Vagina (tissue), 2 donors: ENCODE measurements at regions not wholly inside any gene's neighbourhood (a gene's known extent, or its start where the extent isn't known, plus 50 kb on each side); places are given as distances from the start of the nearest gene placed in this dataset.

Experiments
- DNase-seq, 2 donors: peaks; one replicate each; pipeline ENCODE4 v3.0.0-alpha.2; 2017; ENCODE audit errors: extremely low spot score in 2 of 2
- H3K27ac ChIP-seq: fragments of 200-600 bp; sonication (generic); one replicate; pipeline ENCODE4 v1.5.1; 2019
- H3K27me3 ChIP-seq: fragments of 200-600 bp; sonication (generic); one replicate; pipeline ENCODE4 v1.5.1; 2019
- H3K36me3 ChIP-seq, 2 donors: fragments of 200-600 bp; sonication (generic); one replicate each; pipeline ENCODE4 v1.5.1; 2017 to 2019
- H3K4me1 ChIP-seq: fragments of 200-600 bp; sonication (generic); one replicate; pipeline ENCODE4 v1.5.1; 2019
- H3K4me3 ChIP-seq, 2 donors: fragments of 200-600 bp; sonication (generic); 1 replicate in 1 of 2; 2 replicates in 1 of 2; pipeline ENCODE4 v1.5.1; 2016 to 2019
- H3K9me3 ChIP-seq: fragments of 200-600 bp; sonication (generic); one replicate; pipeline ENCODE4 v1.5.1; 2019
- POLR2A ChIP-seq, 2 donors: fragments of 450-650 bp; IDR thresholded peaks; one replicate each; pipeline ENCODE4 v1.6.1; 2017; ENCODE audit warnings: antibody characterized with exemption in 2 of 2, mild to moderate bottlenecking in 2 of 2, moderate library complexity in 2 of 2
- POLR2AphosphoS5 ChIP-seq, 2 donors: sonication (generic); formaldehyde crosslinking; IDR thresholded peaks; one replicate each; pipeline ENCODE4 v1.9.0; 2017; ENCODE audit warnings: antibody characterized with exemption in 2 of 2, mild to moderate bottlenecking in 2 of 2, low read depth in 1 of 2; ENCODE audit not compliant: insufficient read depth in 1 of 2
- intact Hi-C: fragments of 100-400 bp; cut with DNase I; formaldehyde crosslinking; loops from one replicate; pipeline ENCODE4 v1.15.1; 2023
- TF ChIP-seq, protein P1 (sequence below), 3 experiments: fragments of 450-650 bp in 2 of 3; fragments of 200-600 bp in 1 of 3; sonication (generic) in 1 of 3; IDR thresholded peaks; one replicate each; pipeline ENCODE4 v1.5.1; 2017 to 2019; ENCODE audit warnings: antibody characterized with exemption in 3 of 3, mild to moderate bottlenecking in 2 of 3, moderate library complexity in 2 of 3

DNA sequence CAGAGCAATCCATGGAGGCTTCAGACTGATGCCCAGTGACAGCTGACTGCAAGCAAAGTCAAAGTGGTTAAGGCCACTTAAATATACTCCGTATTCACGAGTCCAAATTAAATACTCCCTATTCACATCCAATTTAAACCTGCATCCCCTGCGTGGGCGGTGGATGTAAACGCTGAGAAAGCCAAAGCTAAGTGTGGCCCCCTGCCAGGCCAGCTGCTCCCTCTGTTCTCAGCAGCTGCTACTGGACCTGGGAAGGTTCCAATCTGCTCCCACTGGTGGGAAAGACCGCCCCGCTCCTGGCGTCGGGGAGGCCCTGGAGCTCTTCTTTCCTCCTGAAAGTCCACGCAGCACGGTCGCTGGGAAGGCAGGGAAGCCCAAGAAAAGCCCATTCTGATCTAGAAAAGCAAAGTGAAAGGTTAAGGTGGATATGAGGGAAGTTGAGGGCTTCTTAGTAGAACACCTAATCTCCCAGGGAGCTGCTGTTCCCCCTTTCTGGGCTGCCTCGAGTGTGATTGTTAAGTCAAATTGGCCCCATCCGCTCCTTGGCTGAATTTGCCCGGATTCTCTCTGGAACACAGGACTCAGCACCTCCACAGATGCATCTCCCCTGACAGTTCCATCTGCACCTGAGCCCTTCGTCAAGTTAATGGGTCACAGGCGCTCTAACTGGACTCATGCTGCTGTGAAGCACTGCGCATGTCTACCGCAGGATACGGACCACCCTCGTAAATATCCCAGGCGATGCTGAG lies 205.5 kb downstream of the USP12 start:
- no peak for TF ChIP-seq POLR2A (IDR thresholded peaks at IDR 0.05)
- peaks cover 6% of the 10 kb centered on the region for H3K4me1 ChIP-seq
- DNase-seq, result no peak
- H3K27ac ChIP-seq, result no peak overlapping the region
- no peak overlapping the region for H3K4me3 ChIP-seq
- H3K9me3 ChIP-seq, result no peaks in the 10 kb centered on the region
- no peaks in the 10 kb centered on the region for H3K36me3 ChIP-seq
- intact Hi-C loops, result no loop called here
- H3K27me3 ChIP-seq, result no peaks in the 10 kb centered on the region

DNA sequence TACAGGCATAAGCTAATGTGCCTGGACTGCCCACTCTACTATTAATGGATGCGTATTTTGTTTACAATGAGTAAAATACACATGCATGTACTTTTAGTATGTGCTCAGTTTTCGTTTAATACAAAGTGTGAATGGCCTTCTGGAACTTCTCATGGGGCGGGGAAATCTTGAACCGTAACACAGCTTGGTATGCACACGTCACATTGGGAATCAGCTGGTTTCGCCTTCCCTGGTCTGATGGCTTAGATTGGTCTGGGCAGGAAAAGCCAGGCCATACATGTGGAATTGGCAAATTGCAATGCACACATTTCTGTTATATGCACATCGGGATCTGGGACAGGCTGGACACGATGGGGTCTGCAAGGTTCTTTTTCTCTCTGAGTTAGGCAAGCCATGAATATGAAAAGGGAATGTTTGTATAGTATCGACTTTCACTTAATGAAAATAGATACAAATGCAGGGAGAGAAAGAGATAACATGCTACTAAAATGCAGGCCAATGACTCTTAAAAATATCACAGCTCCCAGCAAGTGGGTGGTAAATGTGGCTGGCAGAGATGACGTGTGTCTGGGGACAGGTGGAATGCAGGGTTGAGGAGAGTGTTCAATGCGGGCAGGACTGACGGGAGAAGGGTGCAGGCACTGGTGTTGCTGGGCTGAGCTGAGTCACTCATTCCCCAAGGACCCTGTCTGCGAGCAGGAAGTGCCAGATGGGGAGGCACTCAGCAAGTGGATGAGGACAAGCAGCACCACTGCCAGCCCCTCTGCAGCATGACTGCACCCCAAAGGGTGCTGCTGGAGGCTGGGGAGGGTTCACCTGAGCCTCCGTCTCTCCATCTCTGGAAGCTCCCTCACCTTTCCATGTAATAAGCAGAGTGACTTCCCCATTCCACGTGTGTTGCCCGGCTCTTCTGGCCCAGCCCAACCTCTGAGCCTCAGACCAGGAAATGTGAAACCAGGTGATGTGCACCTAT lies 204.0 kb upstream of the GPR12 start:
- no peak overlapping the region for H3K27ac ChIP-seq
- intact Hi-C loops, result no loop called here
- DNase-seq, result no peak

DNA sequence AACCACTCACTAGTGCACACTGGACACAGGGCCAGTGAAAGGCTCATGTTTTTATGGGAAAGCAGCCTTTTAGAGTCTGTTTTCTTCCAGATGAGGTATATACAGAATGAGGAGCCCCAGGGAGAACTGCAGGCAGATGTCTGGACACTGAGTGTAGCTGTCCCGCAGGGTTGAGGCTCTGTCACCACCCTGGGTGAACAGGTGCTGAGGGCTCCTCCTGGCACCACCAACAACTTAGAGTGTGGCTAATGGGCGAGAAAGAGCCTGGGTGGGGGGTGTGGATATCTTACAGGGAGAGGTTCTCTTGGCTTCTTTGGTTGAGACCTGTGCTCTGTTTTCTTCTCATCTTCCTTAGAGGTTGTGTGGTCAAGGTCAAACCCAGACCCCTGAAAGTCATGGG lies 202.1 kb upstream of the GPR12 start:
- intact Hi-C loops, result no loop called here
- DNase-seq, result no peak
- Histone ChIP-seq H3K4me3 (no peak overlapping the region), H3K4me1 (peaks cover 6% of the 10 kb centered on the region), H3K9me3 (no peaks in the 10 kb centered on the region), H3K36me3 (no peaks in the 10 kb centered on the region), H3K27ac (no peak overlapping the region), H3K27me3 (no peaks in the 10 kb centered on the region)
- TF ChIP-seq POLR2A (IDR thresholded peaks at IDR 0.05) (no peak), POLR2AphosphoS5 (IDR thresholded peaks at IDR 0.05; ENCODE audit: insufficient read depth in 1 of 2, low read depth in 1 of 2) (no peak)
- TF ChIP-seq, protein P1, sequence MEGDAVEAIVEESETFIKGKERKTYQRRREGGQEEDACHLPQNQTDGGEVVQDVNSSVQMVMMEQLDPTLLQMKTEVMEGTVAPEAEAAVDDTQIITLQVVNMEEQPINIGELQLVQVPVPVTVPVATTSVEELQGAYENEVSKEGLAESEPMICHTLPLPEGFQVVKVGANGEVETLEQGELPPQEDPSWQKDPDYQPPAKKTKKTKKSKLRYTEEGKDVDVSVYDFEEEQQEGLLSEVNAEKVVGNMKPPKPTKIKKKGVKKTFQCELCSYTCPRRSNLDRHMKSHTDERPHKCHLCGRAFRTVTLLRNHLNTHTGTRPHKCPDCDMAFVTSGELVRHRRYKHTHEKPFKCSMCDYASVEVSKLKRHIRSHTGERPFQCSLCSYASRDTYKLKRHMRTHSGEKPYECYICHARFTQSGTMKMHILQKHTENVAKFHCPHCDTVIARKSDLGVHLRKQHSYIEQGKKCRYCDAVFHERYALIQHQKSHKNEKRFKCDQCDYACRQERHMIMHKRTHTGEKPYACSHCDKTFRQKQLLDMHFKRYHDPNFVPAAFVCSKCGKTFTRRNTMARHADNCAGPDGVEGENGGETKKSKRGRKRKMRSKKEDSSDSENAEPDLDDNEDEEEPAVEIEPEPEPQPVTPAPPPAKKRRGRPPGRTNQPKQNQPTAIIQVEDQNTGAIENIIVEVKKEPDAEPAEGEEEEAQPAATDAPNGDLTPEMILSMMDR (IDR thresholded peaks at IDR 0.05), result no peak

More for the DNA sequence above, 204.0 kb upstream of the GPR12 start:
- Histone ChIP-seq H3K36me3 (no peaks in the 10 kb centered on the region), H3K9me3 (no peaks in the 10 kb centered on the region), H3K4me3 (no peak overlapping the region), H3K27me3 (no peaks in the 10 kb centered on the region), H3K4me1 (peaks cover 6% of the 10 kb centered on the region)
- TF ChIP-seq, protein P1 (IDR thresholded peaks at IDR 0.05), result no peak

DNA sequence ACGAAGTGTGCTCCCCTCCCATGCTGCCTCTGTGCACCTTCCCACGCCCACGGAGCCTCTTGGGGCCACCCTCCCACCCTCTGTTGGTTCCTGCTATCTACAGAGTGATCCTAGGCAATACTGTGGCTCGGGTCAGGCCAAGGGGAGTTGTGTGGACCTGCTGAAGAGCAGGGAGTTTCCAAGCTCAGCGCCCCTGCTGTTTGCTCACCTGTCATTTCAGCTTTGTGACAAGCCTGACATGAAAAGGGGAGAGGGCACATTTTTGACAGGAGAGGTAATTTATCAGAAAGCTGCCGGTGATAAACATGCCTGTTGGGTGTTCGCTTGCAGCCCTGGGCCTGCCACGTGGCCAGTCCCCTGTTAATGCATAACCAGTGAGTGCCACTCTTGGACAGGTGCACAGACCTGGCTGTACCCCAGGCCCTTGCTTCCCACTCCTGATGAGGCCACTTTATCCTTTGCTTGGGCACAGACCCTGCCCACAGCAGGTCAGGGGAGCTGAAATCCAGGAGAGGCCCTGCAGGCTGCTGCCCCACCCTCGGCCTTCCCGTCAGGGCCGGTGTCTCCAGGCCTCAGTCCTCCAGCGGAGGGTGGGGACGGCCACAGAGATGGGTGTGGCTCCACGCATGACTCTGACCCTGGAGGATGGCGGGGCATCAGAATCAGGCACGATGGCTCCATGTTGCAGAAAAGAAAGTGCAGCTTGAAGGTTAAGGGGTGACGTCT lies 201.5 kb upstream of the GPR12 start:
- intact Hi-C loops, result no loop called here
- no peak overlapping the region for H3K27ac ChIP-seq
- no peaks in the 10 kb centered on the region for H3K9me3 ChIP-seq
- H3K4me1 ChIP-seq, result peaks cover 6% of the 10 kb centered on the region
- H3K4me3 ChIP-seq, result no peak overlapping the region
- H3K27me3 ChIP-seq, result no peaks in the 10 kb centered on the region
- no peak for DNase-seq
- no peak for TF ChIP-seq POLR2AphosphoS5 (IDR thresholded peaks at IDR 0.05; ENCODE audit: insufficient read depth in 1 of 2, low read depth in 1 of 2)
- TF ChIP-seq, protein P1 (IDR thresholded peaks at IDR 0.05), result no peak
- no peak for TF ChIP-seq POLR2A (IDR thresholded peaks at IDR 0.05)
- no peaks in the 10 kb centered on the region for H3K36me3 ChIP-seq

DNA sequence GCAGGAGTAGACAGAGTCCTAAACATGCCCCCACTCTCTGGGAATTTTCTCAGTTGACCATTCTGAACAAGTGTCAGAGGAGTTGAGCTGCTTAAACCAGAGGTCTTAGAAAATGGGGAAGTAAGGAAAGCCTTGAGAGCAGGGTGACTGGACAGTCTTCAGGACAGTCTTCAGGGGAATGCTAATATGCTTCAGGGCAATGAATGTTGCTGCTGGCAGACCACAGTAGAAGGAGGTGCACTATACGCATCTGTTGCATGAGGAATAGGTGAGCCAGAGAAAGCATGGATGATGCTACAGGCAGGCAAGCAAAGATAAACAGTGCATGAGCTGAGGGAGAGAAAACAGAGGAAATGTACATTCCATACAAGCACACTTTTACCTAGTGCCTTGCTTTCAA lies 196.6 kb upstream of the GPR12 start:
- no peak overlapping the region for H3K4me3 ChIP-seq
- no peaks in the 10 kb centered on the region for H3K4me1 ChIP-seq
- no peak for DNase-seq
- H3K27me3 ChIP-seq, result no peaks in the 10 kb centered on the region
- no peaks in the 10 kb centered on the region for H3K9me3 ChIP-seq
- no peak overlapping the region for H3K27ac ChIP-seq
- TF ChIP-seq POLR2AphosphoS5 (IDR thresholded peaks at IDR 0.05; ENCODE audit: insufficient read depth in 1 of 2, low read depth in 1 of 2), result no peak
- no peak for TF ChIP-seq POLR2A (IDR thresholded peaks at IDR 0.05)
- TF ChIP-seq, protein P1 (IDR thresholded peaks at IDR 0.05), result no peak
- no peaks in the 10 kb centered on the region for H3K36me3 ChIP-seq
- intact Hi-C loops, result no loop called here
